ENCODE measurements at regions not wholly inside any gene's neighbourhood (a gene's known extent, or its start where the extent isn't known, plus 50 kb on each side); places are given as distances from the start of the nearest gene placed in this dataset.

- no peak for DNase-seq
These were observed 391.0 kb upstream of the LINC00305 start for GRCh38 chr18:64539847-64540246.

GRCh38 chr18:64528646-64529045 lies 379.8 kb upstream of the LINC00305 start:
- no peak for DNase-seq

- no peak for DNase-seq
These were observed 370.3 kb upstream of the LINC00305 start for GRCh38 chr18:64519201-64519600.

- DNase-seq: no peak
These were observed 369.3 kb upstream of the LINC00305 start for GRCh38 chr18:64518191-64518590.

- no peak for DNase-seq
These were observed 364.5 kb upstream of the LINC00305 start for GRCh38 chr18:64513401-64513800.

- no peak for DNase-seq
These were observed 341.3 kb upstream of the LINC00305 start for GRCh38 chr18:64490207-64490606.

GRCh38 chr18:64488698-64489097 lies 339.8 kb upstream of the LINC00305 start:
- DNase-seq: no peak

- no peak for DNase-seq
These were observed 325.9 kb upstream of the LINC00305 start for GRCh38 chr18:64474773-64475172.

GRCh38 chr18:64474255-64474654 lies 325.4 kb upstream of the LINC00305 start:
- no peak for DNase-seq

- no peak for DNase-seq
These were observed 300.5 kb upstream of the LINC00305 start for GRCh38 chr18:64449434-64449833.

- no peak for DNase-seq
These were observed 295.9 kb upstream of the LINC00305 start for GRCh38 chr18:64444819-64445218.

- DNase-seq: peak; percentile 5
These were observed 289.3 kb upstream of the LINC00305 start for GRCh38 chr18:64438178-64438577.

- DNase-seq: peak; percentile 7
These were observed 287.2 kb upstream of the LINC00305 start for GRCh38 chr18:64436111-64436510.

- peak; percentile 23 for DNase-seq
These were observed 270.3 kb upstream of the LINC00305 start for GRCh38 chr18:64419156-64419555.

GRCh38 chr18:64416990-64417389 lies 268.1 kb upstream of the LINC00305 start:
- no peak for DNase-seq

- DNase-seq: no peak
These were observed 266.3 kb upstream of the LINC00305 start for GRCh38 chr18:64415218-64415617.

- no peak for DNase-seq
These were observed 261.8 kb upstream of the LINC00305 start for GRCh38 chr18:64410685-64411084.

GRCh38 chr18:64409511-64409910 lies 260.6 kb upstream of the LINC00305 start:
- DNase-seq: peak; percentile 69

GRCh38 chr18:64407606-64408005 lies 258.7 kb upstream of the LINC00305 start:
- no peak for DNase-seq

GRCh38 chr18:64405161-64405560 lies 256.3 kb upstream of the LINC00305 start:
- no peak for DNase-seq

GRCh38 chr18:64403784-64404503 lies 255.1 kb upstream of the LINC00305 start:
- DNase-seq: no peak

GRCh38 chr18:64402636-64403035 lies 253.7 kb upstream of the LINC00305 start:
- DNase-seq: no peak

- no peak for DNase-seq
These were observed 252.6 kb upstream of the LINC00305 start for GRCh38 chr18:64401268-64402060.

- DNase-seq: no peak
These were observed 250.7 kb upstream of the LINC00305 start for GRCh38 chr18:64399566-64399965.
